Left lung (tissue), 4 donors: ENCODE measurements at regions not wholly inside any gene's neighbourhood (a gene's known extent, or its start where the extent isn't known, plus 50 kb on each side); places are given as distances from the start of the nearest gene placed in this dataset.

ENCODE experiments used
- ATAC-seq: fragments of 200-7000 bp; cut with Tn5 transposase; one replicate; pipeline ENCODE4 v1.9.1; 2020; ENCODE audit warnings: moderate library complexity
- DNase-seq, 4 donors: peaks; one replicate each; pipeline ENCODE4 v3.0.0-alpha.2; 2013 to 2020
- H3K27ac ChIP-seq, 2 donors: fragments of 200-600 bp; sonication (generic) in 1 of 2; one replicate each; pipeline versions ENCODE4 v1.5.0 to v1.8.0; 2020 to 2021
- H3K27me3 ChIP-seq, 2 donors: fragments of 200-600 bp; sonication (generic) in 1 of 2; one replicate each; pipeline versions ENCODE4 v1.5.0 to v1.8.0; 2020 to 2021
- H3K36me3 ChIP-seq, 2 donors: fragments of 200-600 bp; sonication (generic) in 1 of 2; one replicate each; pipeline versions ENCODE4 v1.5.0 to v1.8.0; 2020 to 2021
- H3K4me1 ChIP-seq, 2 donors: fragments of 200-600 bp; one replicate each; pipeline ENCODE4 v1.8.0; 2021
- H3K4me3 ChIP-seq, 2 donors: fragments of 200-600 bp; sonication (generic) in 1 of 2; one replicate each; pipeline versions ENCODE4 v1.5.0 to v1.8.0; 2020 to 2021; ENCODE audit warnings: mild to moderate bottlenecking in 1 of 2
- H3K9me3 ChIP-seq, 2 donors: fragments of 200-600 bp; sonication (generic) in 1 of 2; one replicate each; pipeline versions ENCODE4 v1.5.0 to v1.8.0; 2020 to 2021
- intact Hi-C, 2 donors: fragments of 100-400 bp; cut with DNase I; formaldehyde crosslinking; loops; one replicate each; pipeline versions ENCODE4 v1.11.2 to v1.14.2; 2022
- TF ChIP-seq, protein P1 (sequence below), 2 donors: fragments of 200-600 bp; sonication (generic) in 1 of 2; IDR thresholded peaks; one replicate each; pipeline versions ENCODE4 v1.5.0 to v1.8.0; 2021; ENCODE audit warnings: antibody characterized with exemption in 2 of 2
- donor health status: DM: no; HTN: yes; CAD: no.
- donor health status: DM: no; HTN: no; CAD: no.

DNA sequence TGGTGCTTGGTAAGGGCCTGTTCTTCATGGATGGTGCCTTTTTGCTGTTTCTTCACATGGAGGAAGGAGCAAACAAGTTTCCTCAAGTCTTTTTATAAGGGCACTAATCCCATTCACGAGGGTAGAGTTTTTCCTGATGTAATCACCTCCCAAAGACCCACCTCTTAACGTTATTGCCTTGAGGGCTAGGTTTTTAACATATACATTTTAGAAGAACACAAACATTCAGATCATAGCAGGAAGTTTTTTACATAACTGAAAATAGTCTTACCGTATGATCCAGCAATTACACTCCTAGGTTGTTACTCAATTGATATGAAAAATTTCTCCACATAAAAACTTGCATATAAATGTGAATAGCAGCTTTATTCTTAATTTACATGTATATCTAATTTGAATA, 976.3 kb downstream of the DSC3 start:
- DNase-seq (no peak), ATAC-seq (no peak)
- TF ChIP-seq, protein P1, sequence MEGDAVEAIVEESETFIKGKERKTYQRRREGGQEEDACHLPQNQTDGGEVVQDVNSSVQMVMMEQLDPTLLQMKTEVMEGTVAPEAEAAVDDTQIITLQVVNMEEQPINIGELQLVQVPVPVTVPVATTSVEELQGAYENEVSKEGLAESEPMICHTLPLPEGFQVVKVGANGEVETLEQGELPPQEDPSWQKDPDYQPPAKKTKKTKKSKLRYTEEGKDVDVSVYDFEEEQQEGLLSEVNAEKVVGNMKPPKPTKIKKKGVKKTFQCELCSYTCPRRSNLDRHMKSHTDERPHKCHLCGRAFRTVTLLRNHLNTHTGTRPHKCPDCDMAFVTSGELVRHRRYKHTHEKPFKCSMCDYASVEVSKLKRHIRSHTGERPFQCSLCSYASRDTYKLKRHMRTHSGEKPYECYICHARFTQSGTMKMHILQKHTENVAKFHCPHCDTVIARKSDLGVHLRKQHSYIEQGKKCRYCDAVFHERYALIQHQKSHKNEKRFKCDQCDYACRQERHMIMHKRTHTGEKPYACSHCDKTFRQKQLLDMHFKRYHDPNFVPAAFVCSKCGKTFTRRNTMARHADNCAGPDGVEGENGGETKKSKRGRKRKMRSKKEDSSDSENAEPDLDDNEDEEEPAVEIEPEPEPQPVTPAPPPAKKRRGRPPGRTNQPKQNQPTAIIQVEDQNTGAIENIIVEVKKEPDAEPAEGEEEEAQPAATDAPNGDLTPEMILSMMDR (IDR thresholded peaks at IDR 0.05): no peak
- no peaks in the 10 kb centered on the region for H3K36me3 ChIP-seq
- no peak overlapping the region for H3K27ac ChIP-seq
- H3K9me3 ChIP-seq: peaks cover 0 to 17% of the 10 kb centered on the region in 2 donors
- intact Hi-C loops: no loop called here
- H3K4me3 ChIP-seq: no peak overlapping the region
- H3K4me1 ChIP-seq: no peaks in the 10 kb centered on the region
- no peaks in the 10 kb centered on the region for H3K27me3 ChIP-seq

DNA sequence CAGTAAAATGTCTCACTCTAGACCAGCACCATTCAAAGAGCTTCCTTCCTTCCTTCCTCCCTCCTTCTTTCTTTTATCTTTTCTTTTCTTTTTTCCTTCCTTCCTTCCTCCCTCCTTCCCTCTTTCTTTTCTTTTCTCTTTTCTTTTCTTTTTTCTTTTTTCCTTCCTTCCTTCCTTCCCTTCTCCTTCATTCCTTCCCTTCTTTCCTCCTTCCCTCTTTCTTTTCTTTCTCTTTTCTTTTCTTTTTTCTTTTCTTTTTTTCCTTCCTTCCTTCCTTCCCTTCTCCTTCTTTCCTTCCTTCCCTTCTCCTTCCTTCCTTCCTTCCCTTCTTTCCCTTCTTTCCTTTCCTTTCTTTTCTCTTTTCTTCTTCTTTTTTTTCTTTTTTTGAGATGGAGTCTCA, 985.1 kb downstream of the DSC3 start:
- TF ChIP-seq, protein P1 (IDR thresholded peaks at IDR 0.05): no peak
- DNase-seq (no peak), ATAC-seq (no peak)
- H3K4me3 ChIP-seq: no peak overlapping the region
- no peaks in the 10 kb centered on the region for H3K36me3 ChIP-seq
- intact Hi-C loops: no loop called here
- H3K27ac ChIP-seq: no peak overlapping the region
- no peaks in the 10 kb centered on the region for H3K4me1 ChIP-seq
- H3K27me3 ChIP-seq: no peaks in the 10 kb centered on the region
- no peaks in the 10 kb centered on the region for H3K9me3 ChIP-seq

DNA sequence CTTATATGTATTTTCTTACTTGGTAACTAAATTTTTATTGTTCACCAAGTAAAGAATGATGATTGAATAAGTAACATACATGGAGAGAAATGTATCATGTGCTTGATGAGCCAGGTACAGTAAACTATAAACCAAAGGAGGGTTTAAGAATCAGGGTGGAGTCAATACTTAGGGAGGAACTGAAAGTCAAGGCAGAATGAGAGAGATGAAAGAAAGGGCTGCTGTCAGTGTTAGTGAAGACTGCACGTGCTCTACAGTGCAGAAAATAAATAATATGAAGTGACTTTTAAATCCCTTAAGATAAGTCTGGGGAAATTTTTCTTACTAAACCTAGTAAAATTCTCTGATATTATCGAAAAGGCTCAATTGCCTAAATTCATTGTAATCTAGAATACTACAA, 986.0 kb downstream of the DSC3 start:
- intact Hi-C loops: no loop called here
- Histone ChIP-seq H3K9me3 (no peaks in the 10 kb centered on the region), H3K27me3 (no peaks in the 10 kb centered on the region), H3K4me1 (no peaks in the 10 kb centered on the region), H3K36me3 (no peaks in the 10 kb centered on the region), H3K27ac (no peak overlapping the region), H3K4me3 (no peak overlapping the region)
- no peak for ATAC-seq
- DNase-seq: no peak
- TF ChIP-seq, protein P1 (IDR thresholded peaks at IDR 0.05): no peak

DNA sequence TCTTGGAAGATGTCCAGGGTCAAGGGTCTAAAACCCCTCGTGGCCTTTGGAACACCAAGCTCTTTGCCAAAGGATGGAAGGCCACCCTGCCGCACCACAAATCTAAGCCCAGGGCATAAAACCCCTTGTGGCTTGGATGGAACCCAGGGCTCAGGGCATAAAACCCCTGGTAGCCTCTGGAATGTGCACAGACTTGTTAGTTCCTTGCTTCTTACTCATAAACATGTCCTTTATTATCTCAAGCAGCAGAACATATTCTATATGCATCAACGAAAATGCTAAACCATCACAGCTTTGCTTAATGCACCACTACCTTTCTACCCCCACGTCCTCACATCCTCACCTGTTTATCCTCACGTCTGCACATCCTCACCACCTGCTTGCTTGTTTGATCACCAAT, 998.0 kb downstream of the DSC3 start:
- ATAC-seq (no peak), DNase-seq (no peak)
- H3K4me1 ChIP-seq: no peaks in the 10 kb centered on the region
- H3K4me3 ChIP-seq: no peak overlapping the region
- H3K36me3 ChIP-seq: no peaks in the 10 kb centered on the region
- no peak overlapping the region for H3K27ac ChIP-seq
- TF ChIP-seq, protein P1 (IDR thresholded peaks at IDR 0.05): no peak
- no peaks in the 10 kb centered on the region for H3K9me3 ChIP-seq
- no peaks in the 10 kb centered on the region for H3K27me3 ChIP-seq
- intact Hi-C loops: no loop called here

DNA sequence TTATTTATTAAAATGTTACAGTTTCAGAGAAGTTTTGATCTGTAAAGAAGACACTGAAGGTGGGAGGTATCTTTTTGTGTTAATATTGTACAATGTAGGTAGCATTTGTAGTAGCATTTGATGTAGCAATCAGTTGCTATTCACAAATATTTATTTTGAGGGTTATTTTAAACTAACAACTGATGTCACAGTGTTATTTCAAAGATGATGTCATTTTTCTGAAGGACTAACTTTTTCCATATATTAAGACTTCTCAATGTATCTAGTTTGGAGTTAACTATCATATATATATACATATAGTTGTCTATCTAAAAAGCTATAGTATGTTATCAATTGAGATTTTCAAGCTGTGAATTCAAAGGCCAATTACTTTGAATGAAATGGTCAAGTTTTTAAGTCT, 1003.3 kb downstream of the DSC3 start:
- Histone ChIP-seq H3K4me1 (no peaks in the 10 kb centered on the region), H3K36me3 (no peaks in the 10 kb centered on the region), H3K4me3 (no peak overlapping the region), H3K27ac (no peak overlapping the region), H3K9me3 (peaks cover 0 to 4% of the 10 kb centered on the region in 2 donors), H3K27me3 (no peaks in the 10 kb centered on the region)
- ATAC-seq (no peak), DNase-seq (no peak)
- TF ChIP-seq, protein P1 (IDR thresholded peaks at IDR 0.05): no peak
- intact Hi-C loops: no loop called here
